GM18511 (cell line): ENCODE measurements at regions not wholly inside any gene's neighbourhood (a gene's known extent, or its start where the extent isn't known, plus 50 kb on each side); places are given as distances from the start of the nearest gene placed in this dataset.

Experiments used
- ATAC-seq: cut with Tn5 transposase; IDR thresholded peaks from one replicate; pipeline ENCODE4 v1.9.1; 2021; ENCODE audit warnings: mild to moderate bottlenecking, moderate library complexity; ENCODE audit not compliant: unreplicated experiment

DNA sequence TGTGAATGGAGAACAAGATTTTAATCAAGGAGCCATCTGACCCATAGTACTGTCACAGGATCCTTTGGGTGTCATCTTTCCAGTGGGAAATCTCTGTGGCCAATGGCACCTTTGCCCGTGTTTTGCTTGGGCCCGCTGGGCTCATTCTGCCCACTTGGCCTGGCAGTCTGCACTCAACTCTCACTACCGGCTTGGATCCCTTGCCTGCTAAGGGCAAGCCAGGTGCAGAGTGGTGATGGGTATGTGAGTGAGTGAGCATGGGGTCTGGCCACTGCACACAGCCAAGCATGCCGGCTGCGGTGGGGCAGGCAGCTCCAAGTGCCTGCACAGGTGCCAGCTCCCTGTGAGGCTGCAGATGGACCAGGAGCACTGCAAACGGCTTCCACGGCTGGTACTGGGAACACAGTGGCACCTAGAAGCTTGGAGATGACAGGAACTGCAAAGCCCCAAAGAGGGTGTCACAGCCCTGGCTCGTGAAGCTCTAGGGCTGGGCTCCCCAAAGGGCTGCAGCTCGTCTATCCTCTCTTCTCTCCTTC, 454.5 kb downstream of the TMA16 start:
- no peak for ATAC-seq

DNA sequence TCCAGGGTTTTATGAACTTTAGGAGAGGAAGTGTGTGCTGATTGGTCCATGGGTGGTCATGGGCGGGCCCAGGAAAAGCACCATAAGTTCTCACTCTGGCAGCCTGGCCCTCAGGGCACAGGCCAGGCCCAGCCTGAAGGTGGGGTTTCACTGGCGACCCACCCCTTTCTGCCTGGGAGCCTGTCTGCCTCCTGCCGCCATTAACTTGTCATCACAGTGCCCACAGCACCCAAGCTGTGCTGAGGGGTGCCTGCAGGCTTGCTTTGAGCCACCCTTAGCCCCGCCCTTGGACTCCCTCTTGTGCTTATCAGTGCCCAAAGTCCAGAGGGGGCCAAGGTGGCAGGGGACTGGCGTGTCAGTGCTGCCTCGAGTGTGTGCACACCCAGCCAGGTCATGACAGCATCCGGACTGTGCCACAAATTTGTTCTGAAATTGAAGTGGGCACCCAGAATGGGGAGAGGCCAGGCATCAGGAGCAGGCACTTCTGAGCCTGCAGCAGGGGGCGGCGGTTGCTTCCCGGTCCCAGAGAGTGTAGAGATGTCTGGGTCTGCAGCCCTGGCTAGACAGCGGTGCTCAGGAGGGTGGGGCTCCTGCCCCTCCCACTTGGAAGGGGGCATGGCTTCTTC, 455.6 kb downstream of the TMA16 start:
- ATAC-seq, result no peak

DNA sequence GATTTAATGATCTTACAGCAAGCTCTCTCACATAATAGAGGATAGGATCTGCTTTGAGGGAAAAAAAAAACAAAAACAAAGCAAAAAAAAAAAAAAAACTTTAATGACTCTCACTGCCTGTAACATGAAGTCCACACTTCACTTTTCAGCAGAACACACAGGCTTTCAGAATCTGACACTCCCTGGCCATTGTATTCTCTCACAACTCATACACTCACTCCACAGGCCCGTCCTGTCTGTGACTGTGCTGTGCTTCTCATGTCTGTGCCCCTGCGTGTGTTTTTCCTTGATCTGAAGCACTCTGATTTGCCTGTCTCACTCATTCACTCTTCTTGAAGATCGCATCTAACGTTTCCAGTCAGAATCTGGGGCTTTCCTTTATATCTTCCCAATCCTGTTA, 460.8 kb downstream of the TMA16 start:
- no peak for ATAC-seq

DNA sequence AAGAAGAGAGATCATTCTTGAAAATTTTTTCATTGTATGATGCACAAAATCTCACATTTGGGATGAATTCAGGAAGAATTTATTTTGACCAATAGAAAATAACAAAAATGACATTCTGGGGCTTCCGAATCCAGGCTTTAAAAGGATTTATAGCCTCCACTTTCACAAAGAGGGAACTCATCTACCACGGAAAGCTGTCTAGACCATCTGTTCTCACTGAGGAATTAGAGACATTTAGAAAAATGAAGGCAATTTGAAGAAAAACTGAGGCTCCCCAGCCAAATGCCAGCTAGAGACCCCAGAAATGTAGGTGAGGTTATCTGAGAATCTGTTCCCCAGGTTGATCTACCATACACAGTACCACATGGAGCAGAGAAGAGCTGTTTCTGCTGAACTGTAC, 464.3 kb downstream of the TMA16 start:
- no peak for ATAC-seq

DNA sequence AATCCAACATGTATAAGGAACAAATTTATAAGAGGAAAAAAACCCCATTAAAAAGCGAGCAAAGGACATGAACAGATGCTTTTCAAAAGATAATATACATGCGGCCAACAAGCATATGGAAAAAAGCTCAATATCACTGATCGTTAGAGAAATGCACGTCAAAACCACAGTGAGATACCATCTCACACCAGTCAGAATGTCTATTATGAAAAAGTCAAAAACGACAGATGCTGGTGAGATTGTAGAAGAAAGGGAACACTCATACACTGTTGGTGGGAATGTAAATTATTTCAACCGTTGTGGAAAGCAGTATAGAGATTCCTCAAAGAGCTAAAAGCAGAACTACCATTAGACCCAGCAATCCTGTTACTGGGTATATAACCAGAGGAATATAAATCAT, 465.4 kb downstream of the TMA16 start:
- no peak for ATAC-seq

DNA sequence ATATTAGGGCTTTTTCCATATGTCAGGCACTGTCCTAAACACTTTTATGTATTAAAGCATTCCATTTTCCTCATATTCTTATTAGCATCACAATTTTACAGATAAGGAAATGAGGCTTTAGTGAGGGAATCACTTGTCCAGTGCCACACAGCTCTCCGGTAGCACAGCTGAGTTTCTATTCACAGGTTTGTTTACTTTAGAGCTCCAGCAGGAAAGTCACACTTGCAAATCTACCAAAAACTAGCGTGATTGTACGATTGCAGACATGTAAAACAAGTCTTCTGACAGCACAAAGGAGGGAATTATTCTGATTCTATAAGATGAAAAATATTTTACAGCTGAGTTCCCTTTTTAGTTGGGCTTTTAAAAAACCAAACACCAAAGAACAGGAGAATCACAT, 472.1 kb downstream of the TMA16 start:
- ATAC-seq, result no peak

DNA sequence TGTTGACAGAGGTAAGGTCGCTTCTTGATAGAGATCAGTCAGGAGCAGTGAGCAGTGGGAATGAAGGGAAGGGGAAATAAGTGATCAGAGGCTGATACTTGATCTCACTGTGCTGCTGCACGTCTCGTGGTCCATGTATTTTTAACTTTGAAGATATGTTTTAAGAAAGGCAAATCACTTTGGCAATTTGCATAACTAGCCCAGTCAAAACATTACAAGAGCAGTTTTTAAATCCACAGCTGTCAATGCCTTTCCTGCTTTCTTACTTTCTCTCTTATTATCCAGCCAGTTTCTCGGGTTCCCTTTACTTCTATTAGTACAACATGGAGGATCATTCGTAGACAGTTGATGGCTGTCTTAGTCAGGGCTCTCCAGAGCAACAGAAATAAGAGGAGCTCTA, 472.8 kb downstream of the TMA16 start:
- ATAC-seq, result peak; percentile 67

DNA sequence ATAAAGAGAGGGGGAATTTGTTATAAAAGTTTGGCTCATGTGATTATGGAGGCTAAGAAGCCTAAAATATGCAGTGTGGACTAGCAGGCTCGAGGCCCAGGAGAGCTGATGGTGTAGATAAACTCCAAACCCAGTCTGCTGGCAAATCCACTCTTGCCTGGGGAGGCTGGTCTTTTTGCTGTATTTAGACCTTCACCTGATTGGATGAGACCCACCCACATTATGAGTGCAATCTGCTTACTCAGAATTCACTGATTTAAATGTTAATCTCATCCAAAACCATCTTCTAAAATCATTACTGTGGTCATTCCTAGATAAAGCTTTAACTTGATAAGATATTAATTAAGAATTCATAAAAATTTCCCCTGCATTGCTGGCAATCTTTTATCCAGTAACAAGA, 473.2 kb downstream of the TMA16 start:
- ATAC-seq, result peak; percentile 13

DNA sequence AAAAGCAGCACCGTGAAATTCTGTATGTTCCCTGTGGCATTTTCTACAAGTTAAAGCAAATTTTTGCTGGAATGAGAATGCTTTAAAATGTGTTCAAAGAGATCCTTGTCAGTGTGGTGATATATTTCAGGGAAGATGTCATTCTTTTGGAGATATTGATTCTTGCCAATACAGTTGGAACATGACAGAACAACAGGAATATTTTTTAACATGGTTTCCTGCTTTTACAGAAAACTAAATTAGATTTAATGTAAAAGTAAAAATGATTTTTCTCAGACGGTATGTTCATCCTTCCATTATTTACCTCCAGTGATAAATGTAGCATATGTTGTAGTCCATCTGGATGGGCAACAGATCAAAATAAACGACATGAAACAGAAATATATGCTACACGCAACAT, 474.8 kb downstream of the TMA16 start:
- no peak for ATAC-seq

DNA sequence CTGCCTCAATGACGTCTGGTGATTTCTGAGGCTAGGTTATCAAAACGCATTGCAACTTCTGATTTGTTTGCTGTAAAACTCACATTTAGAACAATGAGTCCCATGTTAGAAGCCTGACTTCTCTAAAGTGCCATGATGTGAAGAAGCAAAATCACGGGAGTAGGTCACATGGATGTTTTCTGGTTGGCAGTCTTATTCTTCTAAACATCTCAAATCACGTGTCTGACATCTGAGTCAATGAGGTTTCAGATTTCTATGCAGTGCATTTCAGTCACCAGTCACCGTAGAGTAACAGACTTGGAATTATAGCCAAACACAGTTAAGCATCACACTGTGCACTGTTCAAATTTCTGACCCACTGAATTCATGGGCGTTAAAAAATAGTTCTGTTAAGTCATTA, 482.1 kb downstream of the TMA16 start:
- ATAC-seq, result no peak

DNA sequence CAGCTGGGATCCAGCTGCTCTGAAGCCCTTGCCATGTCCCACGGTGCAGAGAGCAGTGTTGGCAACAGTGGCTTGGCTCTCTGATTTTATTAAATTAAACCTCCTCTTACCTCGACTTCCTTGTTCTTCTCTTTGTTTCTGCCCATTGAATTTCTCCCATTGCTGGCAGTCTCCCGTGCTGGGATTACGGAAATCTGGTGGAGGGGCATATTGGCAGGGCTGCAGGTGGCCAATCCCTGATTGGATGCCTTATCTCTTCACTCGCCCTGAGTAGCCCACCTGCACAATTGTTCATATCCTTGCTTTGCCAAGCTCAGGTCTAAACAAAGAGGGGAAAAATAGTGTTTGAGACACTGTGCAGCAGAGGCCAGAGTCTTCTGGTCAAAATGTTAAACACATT, 493.9 kb downstream of the TMA16 start:
- no peak for ATAC-seq

DNA sequence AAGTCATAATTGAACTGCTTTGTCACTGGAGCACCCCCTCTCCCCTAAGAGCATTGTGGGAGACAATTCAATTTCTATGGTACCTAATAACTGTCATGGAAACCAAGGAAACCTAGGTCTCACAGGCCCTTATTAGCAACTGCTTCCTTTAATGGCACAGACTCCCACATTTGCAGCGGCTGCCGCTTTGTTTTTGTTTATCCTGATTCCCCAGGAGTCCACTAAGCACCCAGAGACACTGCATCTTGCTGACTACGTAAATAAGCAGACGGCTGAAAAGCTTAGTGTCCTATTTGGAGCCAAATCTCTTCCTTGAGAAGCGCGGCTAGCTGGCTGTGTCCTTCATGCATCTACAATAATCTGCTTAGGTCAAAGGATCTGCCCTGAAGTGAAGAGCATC, 494.4 kb downstream of the TMA16 start:
- ATAC-seq, result no peak

DNA sequence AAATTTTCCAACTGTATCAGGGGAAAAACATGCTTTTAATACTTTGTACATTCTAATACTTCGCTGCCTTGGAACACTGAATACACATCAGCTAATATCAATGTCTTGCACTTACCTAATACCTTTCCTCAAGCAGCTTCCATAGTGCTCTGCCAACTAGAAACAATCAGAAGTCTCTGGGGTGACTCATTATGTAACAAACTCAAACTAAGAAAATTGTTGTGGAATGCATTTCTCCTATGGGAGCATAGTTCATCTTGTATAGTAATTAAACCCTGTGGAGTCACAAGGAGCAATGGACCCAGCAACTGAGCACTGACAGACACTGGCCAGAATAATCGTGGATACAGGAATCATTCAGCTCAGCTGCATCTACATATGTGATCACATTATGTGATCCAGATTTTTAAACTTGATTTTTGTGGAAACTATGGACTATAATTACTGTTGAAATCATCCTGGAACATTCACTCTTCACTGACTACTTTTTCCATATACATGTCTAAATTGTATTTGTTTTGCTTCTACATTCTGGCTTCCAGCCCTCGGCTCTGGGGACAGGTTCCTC, 496.9 kb downstream of the TMA16 start:
- ATAC-seq, result no peak

DNA sequence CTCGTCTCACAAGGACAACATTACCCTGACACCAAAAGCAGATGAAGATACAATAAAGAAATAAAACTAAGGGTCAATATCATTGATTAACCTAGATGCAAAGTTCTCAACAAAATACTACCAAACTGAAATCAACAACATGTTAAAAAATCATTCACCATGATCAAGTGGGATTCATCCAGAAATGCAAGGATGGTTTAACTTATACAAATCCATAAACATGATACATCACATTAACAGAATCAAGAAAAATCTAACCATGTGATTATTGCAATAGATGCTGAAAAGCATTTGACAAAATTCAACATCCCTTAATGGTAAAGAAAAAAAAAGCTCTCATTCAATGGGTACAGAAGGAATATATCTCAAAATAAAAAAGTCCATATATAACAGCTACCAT, 514.9 kb downstream of the TMA16 start:
- ATAC-seq, result no peak

DNA sequence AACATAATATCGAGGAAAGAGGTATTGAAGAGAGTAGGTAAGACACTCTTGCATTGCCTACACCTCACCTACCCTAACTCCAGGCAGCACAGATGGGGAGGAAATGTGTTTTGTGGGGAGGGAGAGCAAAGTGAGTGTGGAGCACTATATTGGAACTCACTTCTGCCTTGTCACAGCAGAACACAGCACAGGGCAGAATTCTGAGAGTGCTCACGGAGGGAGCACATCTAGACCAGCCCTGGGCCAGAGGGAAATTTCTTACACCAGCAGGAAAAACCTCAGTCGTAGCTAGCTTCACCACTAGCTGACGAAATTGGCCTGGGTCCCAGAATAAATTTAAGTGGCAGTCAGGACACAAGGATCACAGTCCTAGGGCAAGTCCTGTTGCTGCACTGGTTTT, 517.3 kb downstream of the TMA16 start:
- ATAC-seq, result no peak

DNA sequence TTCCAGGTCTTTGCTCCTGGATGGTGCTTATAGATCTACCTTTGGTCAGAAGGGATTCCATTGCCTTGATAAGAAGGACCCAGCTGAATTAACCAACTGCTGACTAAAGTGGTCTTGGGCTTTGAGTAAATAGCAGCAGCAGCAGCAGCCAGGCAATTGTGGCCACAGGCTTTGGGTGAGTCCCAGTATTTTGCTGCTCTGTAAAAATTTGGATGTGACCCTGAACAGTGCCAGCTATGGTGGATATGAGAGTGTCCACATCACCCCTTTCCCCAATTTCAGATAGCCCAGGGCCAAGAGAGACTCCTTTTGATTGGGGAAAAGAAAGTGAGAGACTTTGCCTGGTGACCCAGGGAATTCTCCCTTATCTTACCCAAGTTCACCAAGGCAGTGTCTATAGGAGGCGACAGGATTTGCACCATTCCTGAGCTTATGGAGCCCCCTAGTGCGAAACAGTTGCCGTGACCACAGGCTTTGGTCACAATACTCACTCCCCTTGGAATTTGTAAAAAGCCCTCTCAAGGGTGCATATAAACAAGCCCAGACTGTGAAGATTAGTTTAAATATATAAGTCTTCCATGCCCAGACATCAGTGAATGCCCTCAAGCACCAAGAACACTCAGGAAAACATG, 518.0 kb downstream of the TMA16 start:
- peak; percentile 69 for ATAC-seq

DNA sequence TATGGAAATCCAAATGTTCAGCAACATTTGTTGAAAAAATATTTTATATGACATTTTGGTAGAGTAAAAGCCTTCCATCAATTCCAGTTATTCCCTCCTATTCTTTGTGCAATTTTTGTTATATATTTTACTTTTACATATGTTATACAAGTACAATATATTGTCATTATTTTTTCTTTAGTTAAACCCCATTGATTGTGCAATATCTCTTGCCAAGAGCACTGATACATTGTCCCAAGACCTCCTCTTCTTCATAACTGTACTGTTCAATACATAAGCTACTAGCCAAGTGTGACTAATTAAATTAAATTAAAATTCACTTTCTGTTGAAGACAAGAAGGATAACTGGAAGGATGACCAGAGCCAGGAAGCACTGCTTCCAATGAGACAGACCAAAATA, 527.5 kb downstream of the TMA16 start:
- ATAC-seq, result no peak

DNA sequence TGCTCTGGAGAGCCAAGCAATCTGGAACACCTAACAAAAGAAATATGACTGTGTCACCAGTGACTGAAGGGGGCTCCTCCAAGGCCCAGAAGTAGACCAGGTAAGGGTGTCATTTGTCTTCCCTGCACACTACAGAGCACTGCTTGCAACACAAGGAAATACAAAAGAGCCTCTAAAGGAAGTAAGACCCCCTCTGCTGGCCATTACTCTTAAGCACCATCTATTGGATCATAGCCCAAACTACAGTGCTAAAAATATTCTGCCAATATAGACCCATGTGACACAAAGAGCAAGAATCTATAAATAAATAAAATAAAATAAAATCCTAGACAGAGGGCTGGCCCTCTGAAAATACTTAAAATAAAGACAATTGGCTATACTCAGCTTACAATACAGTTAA, 528.7 kb downstream of the TMA16 start:
- peak; percentile 49 for ATAC-seq

DNA sequence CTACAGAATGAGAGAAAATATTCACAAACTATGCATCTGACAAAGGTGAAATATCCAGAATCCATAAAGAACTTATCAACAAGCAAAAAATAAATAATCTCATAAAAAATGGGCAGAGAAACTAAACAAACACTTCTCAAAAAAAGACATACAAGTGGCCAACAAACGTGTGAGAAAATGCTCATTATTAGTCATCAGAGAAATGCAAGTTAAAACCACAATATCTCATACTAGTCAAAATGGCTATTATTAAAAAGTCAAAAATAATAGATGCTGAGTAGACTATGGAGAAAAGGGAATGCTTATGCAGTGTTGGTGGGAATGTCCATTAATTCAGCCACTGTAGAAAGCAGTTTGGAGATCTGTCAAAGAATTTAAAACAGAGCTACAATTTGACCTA, 533.3 kb downstream of the TMA16 start:
- no peak for ATAC-seq

DNA sequence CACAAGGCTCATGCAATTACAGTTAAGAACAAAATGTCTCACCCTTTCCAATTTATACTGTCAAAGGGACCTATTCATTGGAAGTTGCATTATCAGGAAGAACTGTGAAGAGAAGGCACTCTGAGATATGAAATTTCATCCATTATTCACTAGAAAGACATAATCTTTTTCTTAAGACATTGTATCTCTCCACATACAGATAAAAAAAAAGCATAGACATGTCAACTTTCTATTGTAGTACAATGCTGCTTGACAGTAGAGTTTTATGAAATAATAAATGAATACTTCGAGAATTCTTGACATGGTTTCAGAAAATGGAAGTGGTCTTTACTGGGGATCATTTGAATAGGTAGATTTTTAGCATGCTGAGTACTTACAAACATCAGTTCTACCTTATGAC, 545.0 kb downstream of the TMA16 start:
- no peak for ATAC-seq

DNA sequence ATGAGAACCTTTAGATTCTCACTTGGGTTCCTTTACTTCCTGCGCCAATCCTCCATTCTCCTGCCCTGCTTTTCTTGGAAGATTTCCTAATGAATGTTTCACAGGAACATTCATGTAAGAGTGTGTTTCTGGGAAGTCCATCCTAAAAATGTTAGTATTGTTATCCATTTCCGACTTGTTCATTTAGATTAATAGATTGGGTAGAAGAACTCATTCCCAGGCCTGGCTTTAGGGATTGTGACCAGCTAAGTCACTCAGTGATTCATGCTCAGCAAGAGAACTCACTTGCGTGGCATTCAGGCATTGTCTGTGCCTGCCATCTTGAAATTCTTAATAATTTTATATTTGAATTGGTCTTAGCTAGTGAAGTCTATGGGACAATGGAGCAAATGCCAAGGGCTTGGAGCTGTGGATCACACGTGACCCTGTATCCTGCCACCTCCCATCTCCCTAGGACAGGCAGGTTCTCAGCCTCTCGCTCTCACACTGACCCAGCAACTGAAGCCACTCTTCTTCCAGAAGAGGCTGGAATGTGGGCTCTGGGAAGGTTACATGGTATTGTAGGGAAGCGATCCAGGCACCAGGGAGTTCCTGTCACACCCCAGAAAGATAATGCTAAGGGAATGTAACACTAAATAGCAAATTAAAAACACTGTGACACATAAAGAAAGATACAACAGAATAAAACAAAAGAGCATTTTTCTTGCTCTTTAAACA, 562.1 kb downstream of the TMA16 start:
- no peak for ATAC-seq
